HUDEP-2 (cell line): ENCODE measurements at regions not wholly inside any gene's neighbourhood (a gene's known extent, or its start where the extent isn't known, plus 50 kb on each side); places are given as distances from the start of the nearest gene placed in this dataset.
"Not testable (repeated sequence)": the region's sequence is repeated elsewhere in the genome, so short reads cannot be mapped to it uniquely, and the experiment has no call there.

Experiments used
- DNase-seq, 76 experiments: peaks; one replicate each; lab custom pipeline; 2025; ENCODE audit not compliant: unreplicated experiment in 76 of 76; lab: John Stamatoyannopoulos, UW

DNA sequence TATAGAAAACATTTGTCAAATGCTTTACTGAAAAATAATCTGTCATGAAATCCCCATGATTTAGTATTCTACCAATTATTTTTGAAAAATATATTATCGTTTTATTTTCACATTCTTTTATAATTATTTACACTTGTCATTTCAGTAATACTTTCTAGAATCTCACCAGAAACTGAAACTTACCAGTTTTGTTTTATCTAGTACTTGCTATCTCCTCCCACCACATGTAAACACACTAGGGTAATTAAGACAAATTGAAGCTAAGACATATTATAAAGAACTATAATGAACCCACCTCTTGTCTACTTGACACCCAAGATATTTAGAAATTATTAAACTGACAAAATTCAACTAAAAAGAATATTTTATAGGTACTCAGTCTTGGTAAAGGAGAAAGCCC, 51.5 kb upstream of the GRM3 start:
- no peak for DNase-seq

DNA sequence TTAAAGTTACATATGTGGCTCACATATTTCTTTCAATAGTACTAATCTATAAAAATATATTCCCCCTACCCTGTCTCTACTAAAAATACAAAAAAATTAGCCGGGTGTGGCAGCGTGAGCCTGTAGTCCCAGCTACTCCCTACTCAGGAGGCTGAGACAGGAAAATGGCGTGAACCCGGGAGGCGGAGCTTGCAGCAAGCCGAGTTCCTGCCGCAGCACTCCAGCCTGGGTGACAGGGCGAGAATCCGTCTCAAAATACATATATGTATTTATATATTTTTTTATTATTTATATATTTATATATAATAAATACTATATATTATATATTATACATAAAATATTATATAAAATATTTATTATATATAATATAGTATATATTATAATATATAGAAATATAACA, 69.7 kb upstream of the GRM3 start:
- no peak for DNase-seq

GRCh38 chr7:86558680-86559501, 84.8 kb upstream of the GRM3 start:
- DNase-seq: peak in 15 of 76 experiments; percentile 5 to 69 (median 21)

- no peak for DNase-seq
Observed at GRCh38 chr7:86534641-86535040, 109.1 kb upstream of the GRM3 start.

DNA sequence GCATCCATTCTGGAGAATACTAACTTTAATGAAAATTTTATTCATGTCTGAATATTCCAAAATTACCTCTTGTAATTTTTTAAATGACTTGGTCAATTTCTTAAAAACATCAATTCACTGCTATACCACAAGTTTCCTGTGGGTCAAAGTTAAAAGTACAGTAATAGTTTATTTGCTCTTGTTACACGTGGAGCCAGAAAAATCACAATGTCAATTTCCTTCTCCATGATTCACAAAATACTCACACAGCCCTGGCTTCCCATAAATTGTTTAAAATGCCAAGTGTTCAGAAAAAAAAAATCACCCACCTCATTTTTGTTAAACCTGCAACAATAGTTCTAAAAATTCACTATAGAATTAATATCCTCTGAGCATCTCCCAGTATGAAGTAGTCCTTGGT, 139.5 kb upstream of the GRM3 start:
- no peak for DNase-seq

DNA sequence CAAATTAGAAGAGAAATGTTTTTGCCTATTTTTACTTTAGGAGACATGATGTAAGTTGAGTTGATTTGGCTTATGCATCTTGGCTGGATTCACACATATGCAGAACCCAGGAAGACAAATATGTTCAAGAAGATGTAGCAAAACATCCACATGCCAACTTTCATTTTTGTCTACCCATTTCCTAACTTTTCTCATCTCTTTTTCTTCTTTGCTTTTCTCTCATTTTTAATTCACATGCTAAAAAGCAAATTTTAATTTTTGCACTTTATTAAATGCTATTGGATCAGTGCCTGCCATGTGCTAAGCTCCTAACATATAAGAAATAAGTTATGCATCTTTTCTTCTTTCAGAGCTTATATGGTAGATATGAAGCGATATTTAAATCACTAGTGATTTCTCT, 143.7 kb upstream of the GRM3 start:
- no peak for DNase-seq

DNA sequence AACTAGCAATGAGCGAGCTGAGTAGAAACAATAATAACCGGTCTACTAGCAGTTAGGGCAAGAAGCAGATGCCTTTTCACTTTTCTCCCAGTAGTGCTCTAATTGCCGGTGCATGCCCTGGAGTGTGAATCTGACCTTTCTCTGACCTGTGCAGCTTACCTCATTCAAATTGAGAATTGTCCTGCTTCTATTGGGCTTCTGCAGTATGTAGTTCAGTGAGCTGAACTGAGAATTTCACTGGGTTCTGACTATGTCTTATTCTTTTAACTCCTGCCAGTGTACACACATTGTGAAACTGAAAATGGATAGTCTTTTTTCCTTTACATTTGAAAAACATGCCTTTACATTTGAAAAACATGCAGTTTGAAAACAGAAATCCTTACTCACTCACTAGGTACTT, 157.9 kb upstream of the GRM3 start:
- no peak for DNase-seq

GRCh38 chr7:86479144-86479543, 164.6 kb upstream of the GRM3 start:
- DNase-seq: no peak

- DNase-seq: no peak
Observed at GRCh38 chr7:86477343-86477935, 166.3 kb upstream of the GRM3 start.

DNA sequence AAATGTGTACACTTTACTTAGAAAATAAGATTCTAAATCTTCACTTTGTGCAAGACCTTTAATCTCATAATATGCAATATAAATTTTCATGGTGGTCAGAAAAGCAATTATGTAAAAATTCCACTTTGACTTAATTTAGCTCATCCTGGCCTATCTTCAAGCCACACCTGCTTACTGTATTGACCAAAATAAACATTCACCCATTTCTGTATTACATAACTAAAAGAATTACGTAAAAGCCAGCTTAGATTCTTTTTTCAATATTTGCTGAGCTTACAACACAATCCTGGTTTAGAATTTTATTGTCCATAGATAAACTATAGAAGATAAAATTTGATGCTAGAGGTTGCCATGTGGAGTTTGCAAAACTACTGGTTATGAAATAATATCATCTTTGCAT, 172.9 kb upstream of the GRM3 start:
- no peak for DNase-seq

DNA sequence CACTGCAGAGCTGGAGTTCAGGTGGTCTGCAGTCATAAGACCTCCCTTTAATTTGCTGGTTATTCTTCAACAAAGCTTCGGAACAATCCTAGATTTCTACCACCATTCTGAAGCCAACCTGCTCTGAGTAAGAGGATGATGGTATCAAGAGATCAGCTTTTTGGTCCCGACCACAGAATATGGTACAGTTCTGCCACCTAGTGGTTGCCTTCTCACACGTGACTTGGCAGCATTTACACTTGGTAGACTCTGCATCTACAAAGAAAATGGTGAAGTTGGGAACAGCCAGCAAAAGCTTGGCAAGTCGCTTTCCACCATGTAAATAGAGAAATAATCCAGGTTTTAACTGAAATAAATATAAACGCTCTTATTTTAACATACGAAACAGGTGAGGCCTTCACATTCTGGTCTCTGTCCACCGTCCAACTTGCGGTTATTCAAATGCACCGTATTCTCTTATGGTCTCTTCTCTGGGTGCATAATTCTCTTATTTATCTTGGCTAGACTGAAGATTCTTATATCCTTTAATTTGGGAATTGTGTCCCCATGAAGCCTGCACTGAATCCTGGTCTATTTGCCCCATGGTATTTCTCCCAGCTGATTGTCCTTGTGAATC, 173.9 kb upstream of the GRM3 start:
- DNase-seq: peak in 62 of 76 experiments; percentile 1 to 79 (median 34)

DNA sequence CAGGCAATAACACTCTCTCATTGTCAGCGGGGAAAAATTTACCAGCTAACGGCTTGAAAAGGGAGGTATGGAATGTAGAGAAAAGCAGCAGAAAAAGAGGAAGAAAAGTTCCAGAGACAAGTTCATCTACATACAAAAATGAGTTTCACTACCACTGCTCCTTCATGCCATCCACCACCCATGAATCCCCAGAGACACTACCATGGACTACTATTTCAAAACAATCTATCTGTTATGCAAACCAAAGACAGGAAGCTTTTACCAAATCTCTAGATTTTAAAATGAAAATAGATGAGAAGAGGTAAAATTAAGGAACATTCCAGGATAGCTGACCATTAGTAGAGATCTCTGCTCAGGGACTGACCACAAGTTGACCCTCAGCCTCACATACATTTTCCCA, 189.0 kb upstream of the GRM3 start:
- DNase-seq: no peak

- no peak for DNase-seq
Observed at GRCh38 chr7:86453454-86453853, 190.3 kb upstream of the GRM3 start.

DNA sequence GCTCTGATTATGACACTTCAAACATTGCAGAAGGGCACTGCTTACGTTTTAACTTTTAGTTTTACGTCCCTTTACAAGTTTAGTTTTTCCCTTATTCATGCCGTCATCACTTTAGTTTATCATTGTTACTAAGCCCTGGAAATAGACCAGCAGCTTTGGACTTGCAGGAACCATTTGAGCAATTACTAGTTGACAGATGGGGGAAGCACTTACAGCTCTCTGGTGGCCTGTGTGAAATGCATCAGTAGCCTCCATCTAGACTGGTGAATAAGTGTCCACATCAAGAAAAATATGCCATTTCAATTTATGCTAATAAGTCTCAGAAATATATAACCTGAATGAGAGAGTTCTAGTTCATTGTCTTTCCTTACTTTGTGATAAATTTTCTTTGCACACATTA, 194.9 kb upstream of the GRM3 start:
- DNase-seq: no peak

- DNase-seq: no peak
Observed at GRCh38 chr7:86445285-86445684, 198.4 kb upstream of the GRM3 start.

- no peak for DNase-seq
Observed at GRCh38 chr7:86444245-86444644, 199.5 kb upstream of the GRM3 start.

GRCh38 chr7:86440420-86440819, 203.3 kb upstream of the GRM3 start:
- not testable (repeated sequence) for DNase-seq

DNA sequence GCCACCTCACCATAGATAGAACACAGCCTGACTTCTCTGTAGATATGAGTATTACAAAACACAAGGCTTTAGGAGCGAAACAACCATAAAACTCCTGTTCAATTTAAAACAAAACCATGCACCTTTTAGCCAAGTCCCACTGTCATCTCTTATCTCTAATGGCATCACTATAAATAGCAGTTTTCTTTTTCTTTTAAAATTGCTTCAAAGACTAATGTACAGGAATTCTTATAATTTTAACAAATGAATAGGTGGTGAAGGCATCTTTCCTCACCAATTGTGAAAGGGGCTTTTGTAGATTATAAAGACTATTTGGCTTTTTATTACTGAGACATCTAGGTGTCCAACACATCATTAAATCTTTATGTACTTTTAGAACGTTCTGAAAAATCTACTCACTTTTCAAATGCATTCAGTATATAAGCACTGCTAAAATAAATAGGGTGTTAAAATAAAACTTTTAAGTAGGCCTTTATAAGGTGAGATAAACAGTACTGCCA, 205.7 kb upstream of the GRM3 start:
- no peak for DNase-seq

DNA sequence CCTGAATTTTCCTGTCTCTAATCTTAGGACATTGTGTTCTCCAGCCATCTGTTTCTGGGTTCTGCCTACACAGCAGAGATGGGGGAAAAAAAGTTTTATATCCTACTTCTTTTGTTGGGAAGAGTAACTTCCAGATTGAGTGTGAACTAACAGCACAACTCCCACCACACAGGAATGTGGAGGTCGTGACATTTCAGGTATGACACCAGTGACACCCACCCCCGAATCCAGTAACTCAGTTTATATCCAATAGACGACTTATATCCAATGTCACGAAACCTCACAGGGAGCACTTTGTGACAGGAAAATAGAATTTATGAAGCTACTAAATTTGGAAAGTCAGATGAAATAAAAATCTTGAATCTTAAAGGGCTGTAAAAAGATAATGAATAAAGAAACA, 211.9 kb upstream of the GRM3 start:
- no peak for DNase-seq

DNA sequence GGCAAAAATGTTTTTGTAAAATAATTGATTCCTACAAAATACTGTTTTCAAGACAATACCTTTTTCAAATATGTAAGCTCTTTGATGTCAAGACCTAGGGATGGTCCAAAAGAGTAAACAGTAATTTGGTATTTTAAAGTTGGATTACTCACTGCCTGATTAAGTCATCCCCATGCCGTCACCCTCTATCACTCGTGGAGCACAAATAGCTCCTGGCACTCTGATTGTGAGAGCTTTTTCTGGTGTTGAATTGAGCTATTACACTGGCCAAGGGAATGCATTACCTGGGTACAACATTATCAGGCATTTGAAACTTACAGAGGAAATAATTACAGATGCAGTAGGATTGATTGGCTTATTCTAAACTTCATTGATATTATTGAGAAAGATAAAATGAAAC, 231.9 kb upstream of the GRM3 start:
- no peak for DNase-seq

GRCh38 chr7:86407291-86407690, 236.4 kb upstream of the GRM3 start:
- no peak for DNase-seq

DNA sequence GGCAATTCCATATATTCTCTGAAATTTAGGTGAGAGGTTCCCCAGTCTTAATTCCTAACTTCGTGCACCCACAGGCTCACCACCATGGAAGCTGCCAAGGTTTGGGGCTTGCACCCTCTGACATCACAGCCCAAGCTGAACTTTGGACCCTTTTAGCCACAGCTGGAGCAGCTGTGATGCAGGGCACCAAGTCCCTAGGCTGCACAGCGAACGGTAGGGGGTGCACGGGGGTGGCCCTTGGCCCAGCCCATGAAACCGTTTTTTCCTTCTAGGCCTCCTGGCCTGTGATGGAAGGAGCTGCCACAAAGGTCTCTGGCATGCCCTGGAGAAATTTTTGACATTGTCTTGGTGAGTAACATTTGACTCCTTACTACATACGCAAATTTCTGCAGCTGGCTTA, 251.9 kb upstream of the GRM3 start:
- no peak for DNase-seq
